H1 (cell line): ENCODE measurements at regions not wholly inside any gene's neighbourhood (a gene's known extent, or its start where the extent isn't known, plus 50 kb on each side); places are given as distances from the start of the nearest gene placed in this dataset.

Source experiments
- CTCF ChIA-PET: fragments of 300-600 bp; sonication (Branson Sonifier 250); formaldehyde crosslinking; loops from one replicate; lab custom pipeline; 2021; ENCODE audit not compliant: partially characterized antibody; lab: Charles Lee
- POLR2A ChIA-PET: fragments of 300-600 bp; sonication (Branson Sonifier 250); formaldehyde crosslinking; loops from one replicate; lab custom pipeline; 2021; ENCODE audit warnings: inconsistent platforms; ENCODE audit not compliant: partially characterized antibody; lab: Charles Lee
- DNase-seq, 2 experiments: peaks; one replicate each; pipeline versions ENCODE4 v3.0.0 to v3.0.0-alpha.2; 2010 to 2022; ENCODE audit warnings: low spot score in 2 of 2, low read depth in 1 of 2, mixed read lengths in 1 of 2
- FAIRE-seq: peaks from 2 replicates; lab custom pipeline; 2011; peaks lifted over from hg19 to GRCh38; lab: Jason Lieb, UNC
- H2AFZ ChIP-seq: 2 replicates; pipeline ENCODE4 v1.8.1; 2012; ENCODE audit warnings: low read length, inconsistent platforms
- H2AK5ac ChIP-seq: 2 replicates; pipeline ENCODE4 v1.6.1; 2013; ENCODE audit warnings: low read depth, low read length
- H2BK120ac ChIP-seq: replicated peaks from 2 replicates; pipeline ENCODE3; 2013; ENCODE audit warnings: low read depth, low read length, inconsistent platforms
- H2BK12ac ChIP-seq: 2 replicates; pipeline ENCODE4 v1.6.1; 2013; ENCODE audit warnings: low read depth, low read length
- H2BK15ac ChIP-seq: 2 replicates; pipeline ENCODE4 v1.6.1; 2013; ENCODE audit warnings: low read length
- H2BK20ac ChIP-seq: 2 replicates; pipeline ENCODE4 v1.6.1; 2013; ENCODE audit warnings: low read length
- H2BK5ac ChIP-seq: 2 replicates; pipeline ENCODE4 v1.6.1; 2013; ENCODE audit warnings: low read depth, low read length
- H3K14ac ChIP-seq: 2 replicates; pipeline ENCODE4 v1.6.1; 2013; ENCODE audit warnings: inconsistent platforms; ENCODE audit not compliant: insufficient read length
- H3K18ac ChIP-seq: 2 replicates; pipeline ENCODE4 v1.6.1; 2013; ENCODE audit warnings: low read length; ENCODE audit errors: extremely low read depth
- H3K23ac ChIP-seq: 2 replicates; pipeline ENCODE4 v1.6.1; 2013; ENCODE audit warnings: inconsistent platforms; ENCODE audit not compliant: insufficient read length
- H3K23me2 ChIP-seq: 2 replicates; pipeline ENCODE4 v1.6.1; 2013; ENCODE audit warnings: low read depth, low read length
- H3K27ac ChIP-seq: 2 replicates; pipeline ENCODE4 v1.6.1; 2011; ENCODE audit warnings: low read depth, low read length, inconsistent platforms
- H3K27me3 ChIP-seq, 4 experiments: replicated peaks in 1 of 4; 1 replicate in 1 of 4; 2 replicates in 3 of 4; pipeline versions ENCODE4 v1.6.1 to v1.8.1; 2011 to 2013; ENCODE audit warnings: low read length in 3 of 4, mild to moderate bottlenecking in 3 of 4, inconsistent platforms in 2 of 4, mixed read lengths in 2 of 4, moderate library complexity in 1 of 4; ENCODE audit not compliant: control insufficient read depth in 3 of 4, insufficient read depth in 3 of 4; ENCODE audit errors: extremely low read depth in 1 of 4
- H3K36me3 ChIP-seq, 4 experiments: 2 replicates each; pipeline versions ENCODE4 v1.6.1 to v1.8.1; 2011 to 2013; ENCODE audit warnings: mild to moderate bottlenecking in 4 of 4, low read length in 3 of 4, moderate library complexity in 2 of 4, control low read depth in 1 of 4, inconsistent platforms in 1 of 4; ENCODE audit not compliant: insufficient read depth in 4 of 4, control insufficient read depth in 2 of 4
- H3K4ac ChIP-seq: replicated peaks from 2 replicates; pipeline ENCODE3; 2013; ENCODE audit warnings: low read length, low read depth, mixed read lengths, inconsistent platforms; ENCODE audit not compliant: insufficient read length
- H3K4me1 ChIP-seq, 4 experiments: replicated peaks in 1 of 4; 1 replicate in 1 of 4; 2 replicates in 3 of 4; pipeline versions ENCODE4 v1.6.1 to v1.8.1; 2011 to 2013; ENCODE audit warnings: low read length in 3 of 4, inconsistent platforms in 2 of 4, mixed read lengths in 1 of 4; ENCODE audit not compliant: insufficient read depth in 4 of 4, control insufficient read depth in 3 of 4
- H3K4me2 ChIP-seq, 2 experiments: 2 replicates each; pipeline versions ENCODE4 v1.6.1 to v1.8.1; 2011 to 2013; ENCODE audit warnings: low read depth in 2 of 2, low read length in 2 of 2, control low read depth in 1 of 2, inconsistent platforms in 1 of 2, mild to moderate bottlenecking in 1 of 2; ENCODE audit not compliant: insufficient read depth in 1 of 2
- H3K4me3 ChIP-seq, 4 experiments: fragments of 200-600, 300-600 bp in 1 of 4; sonication (generic), shearing (Covaris generic), sonication (Bioruptor Twin) in 1 of 4; 2 replicates each; pipeline versions ENCODE4 v1.5.1 to v1.8.1; 2011 to 2016; ENCODE audit warnings: low read length in 4 of 4, low read depth in 3 of 4, control low read depth in 2 of 4, inconsistent platforms in 2 of 4, mild to moderate bottlenecking in 2 of 4, mixed read lengths in 1 of 4, moderate library complexity in 1 of 4; ENCODE audit not compliant: insufficient read depth in 2 of 4; ENCODE audit errors: extremely low read depth in 1 of 4
- H3K56ac ChIP-seq: replicated peaks from 2 replicates; pipeline ENCODE3; 2013; ENCODE audit warnings: low read depth, mild to moderate bottlenecking, mixed read lengths, low read length, inconsistent platforms; ENCODE audit not compliant: insufficient read length
- H3K79me1 ChIP-seq: 2 replicates; pipeline ENCODE4 v1.6.1; 2013; ENCODE audit warnings: low read depth, low read length, control low read depth
- H3K79me2 ChIP-seq, 2 experiments: 2 replicates each; pipeline versions ENCODE4 v1.6.1 to v1.8.1; 2012 to 2013; ENCODE audit warnings: low read length in 2 of 2, mild to moderate bottlenecking in 2 of 2, inconsistent platforms in 1 of 2; ENCODE audit not compliant: insufficient read depth in 2 of 2, control insufficient read depth in 1 of 2
- H3K9ac ChIP-seq, 4 experiments: replicated peaks in 1 of 4; 1 replicate in 1 of 4; 2 replicates in 3 of 4; pipeline versions ENCODE4 v1.6.1 to v1.8.1; 2011 to 2013; ENCODE audit warnings: low read depth in 3 of 4, low read length in 3 of 4, control low read depth in 2 of 4, mild to moderate bottlenecking in 2 of 4, moderate library complexity in 2 of 4, inconsistent platforms in 1 of 4; ENCODE audit errors: extremely low read depth in 1 of 4
- H3K9me3 ChIP-seq, 2 experiments: 2 replicates each; pipeline versions ENCODE4 v1.6.1 to v1.8.1; 2012 to 2013; ENCODE audit warnings: mild to moderate bottlenecking in 2 of 2, moderate library complexity in 2 of 2, control low read depth in 1 of 2, inconsistent platforms in 1 of 2, low read depth in 1 of 2, low read length in 1 of 2, mixed read lengths in 1 of 2; ENCODE audit not compliant: insufficient read depth in 2 of 2
- H4K20me1 ChIP-seq, 2 experiments: replicated peaks in 1 of 2; 2 replicates each; pipeline versions ENCODE3 to v1.8.1; 2011 to 2013; ENCODE audit warnings: inconsistent platforms in 2 of 2, low read length in 2 of 2, mild to moderate bottlenecking in 1 of 2; ENCODE audit not compliant: insufficient read depth in 2 of 2, control insufficient read depth in 1 of 2
- H4K5ac ChIP-seq: 2 replicates; pipeline ENCODE4 v1.6.1; 2013; ENCODE audit warnings: low read length, low read depth, mixed read lengths, inconsistent platforms; ENCODE audit not compliant: insufficient read length
- H4K8ac ChIP-seq: 2 replicates; pipeline ENCODE4 v1.8.0; 2013; ENCODE audit warnings: mild to moderate bottlenecking, moderate library complexity, low read length, inconsistent platforms; ENCODE audit not compliant: insufficient read depth; ENCODE audit errors: extremely low read depth
- H4K91ac ChIP-seq: replicated peaks from 2 replicates; pipeline ENCODE3; 2013; ENCODE audit warnings: low read length, mixed read lengths, inconsistent platforms; ENCODE audit not compliant: insufficient read length
- CEBPB ChIP-seq: IDR thresholded peaks from 2 replicates; pipeline ENCODE4 v1.6.1; 2012; ENCODE audit warnings: low read depth, low read length
- WGBS, 2 experiments: shearing (Covaris generic) in 1 of 2; methylation state at CpG; one replicate each; pipeline versions ENCODE4 v1.1.6 to v1.1.7; 2013 to 2015; ENCODE audit warnings: low lambda C conversion rate in 2 of 2, mixed read lengths in 2 of 2, inconsistent platforms in 1 of 2, low coverage in 1 of 2, missing lambda C conversion rate in 1 of 2; ENCODE audit not compliant: insufficient replicate concordance in 2 of 2, insufficient coverage in 1 of 2, insufficient read length in 1 of 2; ENCODE audit errors: extremely low coverage in 1 of 2, missing lambda C conversion rate in 1 of 2; 5-methylcytosine and 5-hydroxymethylcytosine counted together
- TF ChIP-seq, protein P1 (sequence below), 3 experiments: IDR thresholded peaks; 1 replicate in 2 of 3; 2 replicates in 1 of 3; pipeline versions ENCODE4 v1.5.1 to v1.6.1; 2011; ENCODE audit warnings: low read length in 3 of 3, mild to moderate bottlenecking in 3 of 3, inconsistent platforms in 2 of 3, low read depth in 1 of 3, moderate library complexity in 1 of 3; ENCODE audit not compliant: insufficient read depth in 1 of 3; ENCODE audit errors: control extremely low read depth in 1 of 3

- Histone ChIP-seq H2BK5ac (no peak overlapping the region), H3K4me1 (no peaks in the 10 kb centered on the region), H3K4me2 (no peak overlapping the region), H4K91ac (no peak overlapping the region), H3K79me1 (no peaks in the 10 kb centered on the region), H3K9me3 (no peaks in the 10 kb centered on the region), H2AK5ac (no peak overlapping the region), H4K8ac (no peak overlapping the region), H3K9ac (no peak overlapping the region), H2BK15ac (no peak overlapping the region), H3K14ac (no peak overlapping the region), H2BK20ac (no peak overlapping the region), H3K18ac (no peak overlapping the region), H3K27me3 (no peaks in the 10 kb centered on the region), H2BK120ac (no peak overlapping the region), H3K79me2 (no peaks in the 10 kb centered on the region), H3K4me3 (no peak overlapping the region), H4K20me1 (no peaks in the 10 kb centered on the region), H2AFZ (no peak overlapping the region), H3K27ac (no peak overlapping the region), H3K23me2 (no peaks in the 10 kb centered on the region), H3K23ac (no peak overlapping the region), H4K5ac (no peak overlapping the region), H3K4ac (no peak overlapping the region), H3K36me3 (no peaks in the 10 kb centered on the region), H2BK12ac (no peak overlapping the region), H3K56ac (no peak overlapping the region)
- POLR2A ChIA-PET, result no interaction called here
- no peak for FAIRE-seq
- DNase-seq, result no peak
- 94% methylated on average over 2 of the region's 2 CpGs; no CpG with 5 or more reads in 1 of the 2 experiments for WGBS, 2 experiments
- TF ChIP-seq CEBPB, result peak; percentile 44; the same call in 1 of the 2 replicates
- TF ChIP-seq, protein P1, sequence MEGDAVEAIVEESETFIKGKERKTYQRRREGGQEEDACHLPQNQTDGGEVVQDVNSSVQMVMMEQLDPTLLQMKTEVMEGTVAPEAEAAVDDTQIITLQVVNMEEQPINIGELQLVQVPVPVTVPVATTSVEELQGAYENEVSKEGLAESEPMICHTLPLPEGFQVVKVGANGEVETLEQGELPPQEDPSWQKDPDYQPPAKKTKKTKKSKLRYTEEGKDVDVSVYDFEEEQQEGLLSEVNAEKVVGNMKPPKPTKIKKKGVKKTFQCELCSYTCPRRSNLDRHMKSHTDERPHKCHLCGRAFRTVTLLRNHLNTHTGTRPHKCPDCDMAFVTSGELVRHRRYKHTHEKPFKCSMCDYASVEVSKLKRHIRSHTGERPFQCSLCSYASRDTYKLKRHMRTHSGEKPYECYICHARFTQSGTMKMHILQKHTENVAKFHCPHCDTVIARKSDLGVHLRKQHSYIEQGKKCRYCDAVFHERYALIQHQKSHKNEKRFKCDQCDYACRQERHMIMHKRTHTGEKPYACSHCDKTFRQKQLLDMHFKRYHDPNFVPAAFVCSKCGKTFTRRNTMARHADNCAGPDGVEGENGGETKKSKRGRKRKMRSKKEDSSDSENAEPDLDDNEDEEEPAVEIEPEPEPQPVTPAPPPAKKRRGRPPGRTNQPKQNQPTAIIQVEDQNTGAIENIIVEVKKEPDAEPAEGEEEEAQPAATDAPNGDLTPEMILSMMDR (IDR thresholded peaks at IDR 0.05; ENCODE audit: control extremely low read depth in 1 of 3, insufficient read depth in 1 of 3, low read depth in 1 of 3, low read length in 3 of 3), result no peak
- CTCF ChIA-PET, result interaction anchor here (1.4 kb wide), 2 partner anchors 8 to 15 kb away, joined by 3 to 4 read pairs; no protein-coding TSS in a partner anchor
These were observed 88.8 kb upstream of the ATP2B1 start for GRCh38 chr12:89797436-89797835.
